Pulmonary artery endothelial cell (primary cell): ENCODE measurements at regions not wholly inside any gene's neighbourhood (a gene's known extent, or its start where the extent isn't known, plus 50 kb on each side); places are given as distances from the start of the nearest gene placed in this dataset.

ENCODE experiments used
- DNase-seq: peaks from one replicate; pipeline ENCODE4 v3.0.0-alpha.2; 2011; ENCODE audit warnings: low read depth, low spot score

GRCh38 chr7:155178096-155178495 is 108.0 kb downstream of the HTR5A start:
- no peak for DNase-seq

GRCh38 chr7:155181768-155182167 is 111.6 kb downstream of the HTR5A start:
- no peak for DNase-seq

- no peak for DNase-seq
Measured at GRCh38 chr7:155182406-155182970, 112.4 kb downstream of the HTR5A start.

- no peak for DNase-seq
Measured at GRCh38 chr7:155183655-155184054, 113.5 kb downstream of the HTR5A start.

- no peak for DNase-seq
Measured at GRCh38 chr7:155184923-155185322, 112.8 kb upstream of the INSIG1 start.

- no peak for DNase-seq
Measured at GRCh38 chr7:155187061-155187785, 110.5 kb upstream of the INSIG1 start.

- DNase-seq: no peak
Measured at GRCh38 chr7:155188357-155188756, 109.3 kb upstream of the INSIG1 start.

- DNase-seq: no peak
Measured at GRCh38 chr7:155188821-155189581, 108.7 kb upstream of the INSIG1 start.

GRCh38 chr7:155189590-155189989 is 108.1 kb upstream of the INSIG1 start:
- DNase-seq: no peak

- DNase-seq: no peak
Measured at GRCh38 chr7:155190688-155191087, 107.0 kb upstream of the INSIG1 start.

- DNase-seq: no peak
Measured at GRCh38 chr7:155191137-155191536, 106.5 kb upstream of the INSIG1 start.

GRCh38 chr7:155191901-155192478 is 105.7 kb upstream of the INSIG1 start:
- no peak for DNase-seq

- DNase-seq: no peak
Measured at GRCh38 chr7:155192961-155193640, 104.6 kb upstream of the INSIG1 start.

GRCh38 chr7:155193716-155194115 is 104.0 kb upstream of the INSIG1 start:
- DNase-seq: no peak

GRCh38 chr7:155194382-155195140 is 103.1 kb upstream of the INSIG1 start:
- DNase-seq: no peak

- no peak for DNase-seq
Measured at GRCh38 chr7:155195939-155196523, 101.6 kb upstream of the INSIG1 start.

GRCh38 chr7:155198196-155198892 is 99.3 kb upstream of the INSIG1 start:
- no peak for DNase-seq

- no peak for DNase-seq
Measured at GRCh38 chr7:155198901-155199845, 98.5 kb upstream of the INSIG1 start.
